Colon (tissue), 2 donors: ENCODE measurements at regions not wholly inside any gene's neighbourhood (a gene's known extent, or its start where the extent isn't known, plus 50 kb on each side); places are given as distances from the start of the nearest gene placed in this dataset.

Experiments
- FAIRE-seq: peaks from 2 replicates; lab custom pipeline; 2012; peaks lifted over from hg19 to GRCh38; lab: Jason Lieb, UNC
- donor health status: control.
- donor health status: control.

- no peak for FAIRE-seq
Observed at GRCh38 chr3:62981962-62982361, 106.7 kb upstream of the CADPS start.

- no peak for FAIRE-seq
Observed at GRCh38 chr3:62982795-62983455, 107.7 kb upstream of the CADPS start.

- no peak for FAIRE-seq
Observed at GRCh38 chr3:62986061-62986460, 110.8 kb upstream of the CADPS start.

- FAIRE-seq = no peak
Observed at GRCh38 chr3:62987721-62988120, 112.5 kb upstream of the CADPS start.

GRCh38 chr3:62990704-62991413 is 115.6 kb upstream of the CADPS start:
- no peak for FAIRE-seq

- no peak for FAIRE-seq
Observed at GRCh38 chr3:62992520-62992919, 117.3 kb upstream of the CADPS start.

- no peak for FAIRE-seq
Observed at GRCh38 chr3:62995119-62995518, 119.9 kb upstream of the CADPS start.

- no peak for FAIRE-seq
Observed at GRCh38 chr3:62995530-62995929, 120.3 kb upstream of the CADPS start.

GRCh38 chr3:62997369-62997768 is 122.2 kb upstream of the CADPS start:
- no peak for FAIRE-seq

- no peak for FAIRE-seq
Observed at GRCh38 chr3:62999158-62999557, 123.9 kb upstream of the CADPS start.

GRCh38 chr3:62999791-63000190 is 124.6 kb upstream of the CADPS start:
- no peak for FAIRE-seq

GRCh38 chr3:63004448-63004847 is 129.2 kb upstream of the CADPS start:
- FAIRE-seq = no peak

- FAIRE-seq = no peak
Observed at GRCh38 chr3:63015614-63016309, 140.5 kb upstream of the CADPS start.

- FAIRE-seq = no peak
Observed at GRCh38 chr3:63022114-63022513, 146.9 kb upstream of the CADPS start.

- no peak for FAIRE-seq
Observed at GRCh38 chr3:63026722-63027121, 151.5 kb upstream of the CADPS start.

- no peak for FAIRE-seq
Observed at GRCh38 chr3:63029326-63029725, 154.1 kb upstream of the CADPS start.

GRCh38 chr3:63029921-63030320 is 154.7 kb upstream of the CADPS start:
- FAIRE-seq = no peak

- no peak for FAIRE-seq
Observed at GRCh38 chr3:63030666-63031065, 155.4 kb upstream of the CADPS start.

GRCh38 chr3:63032881-63033280 is 157.7 kb upstream of the CADPS start:
- FAIRE-seq = no peak

GRCh38 chr3:63034101-63034500 is 158.9 kb upstream of the CADPS start:
- no peak for FAIRE-seq

GRCh38 chr3:63037116-63037515 is 161.9 kb upstream of the CADPS start:
- no peak for FAIRE-seq

GRCh38 chr3:63042833-63043232 is 167.6 kb upstream of the CADPS start:
- no peak for FAIRE-seq

- no peak for FAIRE-seq
Observed at GRCh38 chr3:63043631-63044030, 168.4 kb upstream of the CADPS start.
